GM21526 (cell line): ENCODE measurements at regions not wholly inside any gene's neighbourhood (a gene's known extent, or its start where the extent isn't known, plus 50 kb on each side); places are given as distances from the start of the nearest gene placed in this dataset.
"Not testable (repeated sequence)": the region's sequence is repeated elsewhere in the genome, so short reads cannot be mapped to it uniquely, and the experiment has no call there.

Experiments used
- ATAC-seq: cut with Tn5 transposase; IDR thresholded peaks from one replicate; pipeline ENCODE4 v1.9.1; 2021; ENCODE audit warnings: moderate library complexity; ENCODE audit not compliant: unreplicated experiment, low FRiP score

GRCh38 chr2:139617747-139618146, 837.6 kb upstream of the NXPH2 start:
- ATAC-seq: no peak

- ATAC-seq: no peak
Observed at GRCh38 chr2:139613264-139613663, 833.1 kb upstream of the NXPH2 start.

- no peak for ATAC-seq
Observed at GRCh38 chr2:139610512-139610911, 830.3 kb upstream of the NXPH2 start.

GRCh38 chr2:139609109-139609508, 828.9 kb upstream of the NXPH2 start:
- ATAC-seq: no peak

- ATAC-seq: no peak
Observed at GRCh38 chr2:139605668-139606067, 825.5 kb upstream of the NXPH2 start.

- no peak for ATAC-seq
Observed at GRCh38 chr2:139600166-139600565, 820.0 kb upstream of the NXPH2 start.

- ATAC-seq: no peak
Observed at GRCh38 chr2:139585101-139585500, 804.9 kb upstream of the NXPH2 start.

- ATAC-seq: no peak
Observed at GRCh38 chr2:139574371-139574770, 794.2 kb upstream of the NXPH2 start.

- no peak for ATAC-seq
Observed at GRCh38 chr2:139556789-139557188, 776.6 kb upstream of the NXPH2 start.

- ATAC-seq: no peak
Observed at GRCh38 chr2:139550873-139551272, 770.7 kb upstream of the NXPH2 start.

GRCh38 chr2:139550341-139550740, 770.2 kb upstream of the NXPH2 start:
- ATAC-seq: no peak

- ATAC-seq: no peak
Observed at GRCh38 chr2:139544186-139544851, 764.1 kb upstream of the NXPH2 start.

GRCh38 chr2:139538332-139539020, 758.3 kb upstream of the NXPH2 start:
- ATAC-seq: not testable (repeated sequence)

GRCh38 chr2:139529080-139529479, 748.9 kb upstream of the NXPH2 start:
- no peak for ATAC-seq

- ATAC-seq: no peak
Observed at GRCh38 chr2:139526781-139527180, 746.6 kb upstream of the NXPH2 start.

GRCh38 chr2:139518321-139518720, 738.1 kb upstream of the NXPH2 start:
- ATAC-seq: no peak

- no peak for ATAC-seq
Observed at GRCh38 chr2:139514951-139515350, 734.8 kb upstream of the NXPH2 start.

GRCh38 chr2:139495851-139496250, 715.7 kb upstream of the NXPH2 start:
- no peak for ATAC-seq

- ATAC-seq: no peak
Observed at GRCh38 chr2:139492131-139492680, 712.0 kb upstream of the NXPH2 start.

GRCh38 chr2:139480161-139480650, 700.0 kb upstream of the NXPH2 start:
- ATAC-seq: no peak

GRCh38 chr2:139478165-139478914, 698.1 kb upstream of the NXPH2 start:
- no peak for ATAC-seq
